Activated CD4-positive, alpha-beta T cell treated with anti-CD3 and anti-CD28 coated beads for 48 hours (primary cell): ENCODE measurements at regions not wholly inside any gene's neighbourhood (a gene's known extent, or its start where the extent isn't known, plus 50 kb on each side); places are given as distances from the start of the nearest gene placed in this dataset.
"Not testable (repeated sequence)": the region's sequence is repeated elsewhere in the genome, so short reads cannot be mapped to it uniquely, and the experiment has no call there.

ENCODE experiments used
- DNase-seq: peaks from one replicate; pipeline ENCODE4 v3.0.0-alpha.2; 2020

DNA sequence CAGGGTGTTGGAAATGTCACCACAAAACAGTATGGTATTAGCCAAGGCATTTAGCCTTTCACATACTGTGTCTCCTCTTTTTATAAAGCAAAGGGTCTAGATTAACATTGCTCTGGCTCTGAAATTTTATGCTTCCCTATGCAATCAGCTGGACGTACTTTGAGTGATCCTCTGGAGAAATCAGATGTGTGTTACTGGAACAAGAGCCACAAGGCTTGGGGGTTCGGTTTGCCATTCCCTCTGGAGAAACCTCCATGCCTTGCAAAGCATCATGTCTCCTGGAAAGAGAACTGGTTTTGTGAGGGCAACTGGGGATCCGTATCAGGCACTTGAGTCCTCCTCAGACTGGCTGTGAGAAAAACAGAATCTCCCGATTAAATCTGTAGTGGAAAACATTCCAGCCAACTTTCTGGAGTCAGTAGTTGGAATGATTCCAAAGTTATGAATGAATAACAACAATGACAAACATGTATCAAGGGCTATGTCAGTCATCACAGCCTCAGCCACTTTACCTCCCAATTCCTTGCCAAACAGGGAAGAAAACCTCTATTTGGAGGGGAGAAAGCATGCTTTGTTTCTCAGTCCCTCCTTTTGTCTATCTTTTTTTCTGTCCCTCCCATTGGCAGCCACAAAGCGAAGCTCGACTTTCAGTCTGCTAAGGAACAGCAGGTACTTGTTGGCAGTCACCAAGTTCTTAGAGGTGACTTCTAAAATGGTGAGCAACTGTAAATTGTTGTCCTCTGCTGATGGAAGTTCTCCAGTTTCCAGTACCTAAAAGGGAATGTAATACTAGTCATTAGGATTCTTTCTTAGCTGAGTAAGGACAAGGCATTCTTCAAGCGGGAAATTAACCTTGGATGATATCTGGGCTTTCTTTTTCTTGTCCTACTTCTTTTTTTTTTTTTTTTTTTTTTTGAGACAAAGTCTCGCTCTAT is 864.8 kb upstream of the AUTS2 start:
- DNase-seq = no peak

- DNase-seq = no peak
Measured at GRCh38 chr7:68734431-68734830, 863.8 kb upstream of the AUTS2 start.

GRCh38 chr7:68739306-68739705 is 859.0 kb upstream of the AUTS2 start:
- no peak for DNase-seq

DNA sequence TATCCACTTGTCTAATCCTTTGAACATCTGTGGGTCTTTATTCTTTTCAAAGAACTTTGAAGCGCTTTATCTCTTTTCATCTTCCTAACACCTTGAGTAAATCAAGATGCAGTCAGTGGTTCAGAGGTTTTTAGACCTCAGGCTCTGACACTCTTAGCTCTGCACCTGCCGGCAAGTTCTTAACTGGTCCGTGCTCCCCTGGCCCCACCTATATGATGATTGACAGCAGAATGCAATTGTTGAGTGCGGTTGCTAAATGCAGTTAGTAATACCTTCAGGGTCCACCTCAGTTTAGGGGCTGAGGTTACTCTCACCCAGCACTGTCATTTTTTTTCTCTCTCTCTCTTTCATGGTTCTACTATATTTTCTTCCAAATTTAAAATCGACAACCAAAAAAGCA is 854.2 kb upstream of the AUTS2 start:
- no peak for DNase-seq

DNA sequence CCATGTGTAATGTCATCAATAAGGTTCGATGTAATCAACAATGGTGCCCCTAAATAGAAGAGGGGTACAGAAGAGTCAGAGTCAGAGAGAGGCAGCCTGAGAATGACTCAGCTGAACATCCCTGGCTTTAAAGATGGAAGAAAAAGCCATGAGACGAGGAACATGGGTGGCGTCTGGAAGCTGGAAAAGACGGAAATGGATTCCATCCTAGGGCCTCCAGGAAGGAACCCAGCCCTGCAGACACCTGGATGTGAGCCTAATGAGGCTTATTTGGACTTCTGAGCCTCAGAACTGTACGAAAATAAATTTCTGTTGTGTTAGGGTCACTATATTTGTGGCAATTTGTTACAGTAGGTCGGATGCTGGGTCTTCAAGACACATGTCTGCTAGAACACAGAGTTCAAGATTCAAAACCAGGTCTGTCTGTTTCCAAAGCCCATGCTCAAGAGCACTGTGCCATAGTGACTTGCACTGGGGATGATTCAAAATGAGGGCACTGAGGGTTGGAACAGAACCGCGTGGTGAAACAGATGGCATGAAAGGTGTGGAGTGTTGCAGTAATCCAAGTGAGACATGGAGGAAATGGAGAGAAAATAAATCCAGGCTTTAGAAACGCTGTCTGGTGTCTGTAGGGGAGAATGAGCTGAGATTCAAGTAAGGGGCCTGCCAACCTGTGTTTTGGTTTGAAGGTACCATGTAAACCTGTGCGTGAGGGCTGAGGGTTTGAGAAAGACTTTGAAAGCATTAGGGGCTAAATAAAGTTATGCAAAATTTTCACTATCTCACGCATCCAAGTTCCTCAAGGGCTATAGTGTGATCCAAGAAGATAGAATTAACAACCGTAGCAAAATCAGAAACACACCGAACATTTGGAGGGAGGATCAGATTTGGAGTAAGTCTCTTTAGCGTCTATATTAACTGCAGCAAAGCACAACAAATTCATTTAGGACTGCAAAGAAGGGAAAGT is 849.1 kb upstream of the AUTS2 start:
- DNase-seq = no peak

- no peak for DNase-seq
Measured at GRCh38 chr7:68752485-68753178, 845.6 kb upstream of the AUTS2 start.

DNA sequence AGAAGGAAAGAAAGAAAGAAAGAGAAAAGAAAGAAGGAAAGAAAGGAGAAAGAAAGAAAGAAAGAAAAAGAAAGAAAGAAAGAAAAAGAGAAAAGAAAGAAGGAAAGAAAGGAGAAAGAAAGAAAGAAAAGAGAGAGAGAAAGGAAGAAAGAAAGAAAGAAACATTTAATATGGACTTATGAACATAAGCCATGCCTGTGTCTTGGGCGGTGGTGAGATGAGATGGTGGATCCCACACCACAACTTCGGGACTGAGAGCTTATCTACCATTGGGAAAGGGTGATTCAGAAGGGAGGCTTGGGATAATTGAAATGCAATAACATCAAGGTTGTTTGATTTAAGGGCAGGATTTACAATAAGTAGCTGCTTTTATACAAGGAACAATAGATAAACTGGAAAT is 843.9 kb upstream of the AUTS2 start:
- DNase-seq = no peak

DNA sequence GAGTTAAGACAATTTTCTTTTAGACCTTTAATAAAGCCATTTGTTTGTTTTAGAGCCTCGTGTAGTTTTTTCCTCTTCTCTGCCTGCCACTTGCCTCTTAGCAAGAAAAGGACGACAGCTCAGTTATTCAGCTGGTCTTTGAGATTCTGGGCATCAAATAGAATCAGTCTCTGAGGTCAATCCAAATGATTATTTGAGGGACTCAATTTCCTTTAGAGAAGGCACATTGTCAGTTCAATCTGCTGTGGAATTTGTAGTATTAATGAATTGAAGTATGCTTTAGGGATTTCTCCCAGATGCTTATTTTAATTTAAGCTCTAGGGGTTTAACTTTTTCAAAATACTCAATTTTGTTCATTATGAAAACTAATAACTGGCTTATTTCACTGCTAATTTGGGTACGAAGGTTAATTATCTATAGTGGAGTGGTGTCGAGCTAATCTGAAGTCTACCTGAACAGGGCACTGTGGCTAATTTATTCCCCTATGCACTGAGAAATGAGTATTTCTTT is 841.2 kb upstream of the AUTS2 start:
- DNase-seq = no peak

- DNase-seq = no peak
Measured at GRCh38 chr7:68760556-68760955, 837.7 kb upstream of the AUTS2 start.

DNA sequence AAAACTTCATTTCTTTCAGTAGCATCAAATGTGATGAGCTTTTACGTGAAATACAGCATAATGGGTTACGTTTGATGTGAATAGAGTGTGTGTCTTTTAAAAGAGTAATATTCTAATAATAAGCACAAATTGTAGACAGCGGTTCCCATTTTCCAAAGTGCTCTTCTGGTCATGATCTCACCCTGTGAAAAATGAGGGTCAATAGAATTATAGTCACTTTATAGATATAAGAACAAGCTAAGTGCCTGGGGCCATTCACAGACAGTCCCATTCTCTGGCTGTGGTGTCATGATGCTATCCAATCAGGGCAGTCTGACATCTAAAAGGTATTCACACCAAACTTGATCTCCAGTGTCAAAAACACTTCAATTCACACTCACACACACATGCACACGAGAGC is 830.8 kb upstream of the AUTS2 start:
- no peak for DNase-seq

DNA sequence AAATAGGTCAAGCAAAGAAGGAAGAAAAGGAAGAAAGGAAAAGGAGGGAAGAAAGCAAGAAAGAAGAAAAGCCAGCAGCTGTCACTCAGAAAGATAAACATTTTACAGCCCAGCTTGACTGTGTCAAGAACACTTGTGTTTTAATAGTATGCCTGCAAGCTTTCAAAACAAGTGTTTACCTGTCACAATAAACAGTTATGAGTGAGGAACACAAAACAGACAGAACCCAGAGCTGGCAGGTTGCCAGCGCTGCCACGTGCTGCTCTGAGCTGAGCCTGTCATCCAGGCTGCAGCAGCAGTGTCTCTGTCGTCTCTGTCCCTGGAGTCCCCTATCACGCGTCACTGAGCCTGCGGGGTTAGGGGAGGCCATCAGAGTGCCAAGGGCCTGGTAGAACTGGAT is 827.6 kb upstream of the AUTS2 start:
- no peak for DNase-seq

DNA sequence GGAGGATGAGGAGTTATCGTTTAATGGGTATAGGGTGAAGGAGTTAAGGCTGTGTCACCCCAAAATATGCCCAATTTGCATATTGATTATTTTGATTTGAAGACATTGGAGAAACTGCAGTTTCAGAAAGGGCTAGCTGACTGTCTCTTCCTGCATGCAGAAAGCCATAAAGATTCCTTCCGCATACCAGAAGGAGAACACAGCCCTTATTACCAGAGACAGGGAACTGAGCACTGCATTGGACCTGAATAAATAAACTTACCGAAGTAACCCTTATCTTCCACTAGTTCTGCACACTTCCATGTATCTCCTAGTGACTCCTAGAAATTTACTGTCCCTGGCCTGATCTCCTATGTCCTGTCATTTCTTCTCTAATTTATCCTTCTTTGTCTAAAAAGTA is 821.9 kb upstream of the AUTS2 start:
- no peak for DNase-seq

- no peak for DNase-seq
Measured at GRCh38 chr7:68783684-68784083, 814.6 kb upstream of the AUTS2 start.

DNA sequence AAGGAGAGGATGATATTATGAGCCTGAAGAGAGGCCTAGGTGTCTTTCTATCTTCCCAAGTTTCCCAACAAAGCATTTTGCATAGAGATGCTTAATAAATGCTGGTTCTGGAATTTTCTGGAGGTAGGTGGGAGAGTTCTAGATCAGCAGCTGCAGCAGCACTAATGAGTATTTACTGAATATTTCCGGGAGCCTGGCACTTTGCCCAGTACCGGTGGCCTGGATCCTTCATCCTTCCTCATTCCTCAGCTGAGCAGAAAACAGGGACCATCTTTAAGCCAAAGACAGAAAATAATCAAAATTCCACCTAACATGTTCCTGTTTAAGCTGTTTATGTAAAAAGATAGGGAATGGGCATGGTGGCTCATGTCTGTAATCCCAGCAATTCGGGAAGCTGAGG is 813.2 kb upstream of the AUTS2 start:
- DNase-seq = no peak

DNA sequence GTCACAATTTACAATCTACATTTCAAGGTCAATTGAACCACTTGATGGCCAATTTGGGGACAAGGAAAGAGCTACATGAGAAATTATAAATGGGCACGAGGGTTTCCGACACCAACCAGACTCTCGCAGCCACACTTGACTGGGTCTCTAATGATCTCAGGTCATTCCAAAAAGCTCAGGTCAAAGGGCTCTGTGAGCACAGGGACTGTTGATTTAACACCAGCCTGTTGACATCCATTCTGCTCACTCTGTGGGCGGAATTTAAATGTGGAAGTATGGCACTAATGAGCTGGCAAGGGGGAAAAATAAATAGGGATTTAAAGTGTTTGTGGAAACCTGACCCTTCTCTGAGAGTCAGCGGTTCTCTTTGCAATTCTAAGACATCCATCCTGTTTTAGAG is 810.7 kb upstream of the AUTS2 start:
- DNase-seq = no peak

GRCh38 chr7:68788529-68788928 is 809.7 kb upstream of the AUTS2 start:
- DNase-seq = not testable (repeated sequence)

DNA sequence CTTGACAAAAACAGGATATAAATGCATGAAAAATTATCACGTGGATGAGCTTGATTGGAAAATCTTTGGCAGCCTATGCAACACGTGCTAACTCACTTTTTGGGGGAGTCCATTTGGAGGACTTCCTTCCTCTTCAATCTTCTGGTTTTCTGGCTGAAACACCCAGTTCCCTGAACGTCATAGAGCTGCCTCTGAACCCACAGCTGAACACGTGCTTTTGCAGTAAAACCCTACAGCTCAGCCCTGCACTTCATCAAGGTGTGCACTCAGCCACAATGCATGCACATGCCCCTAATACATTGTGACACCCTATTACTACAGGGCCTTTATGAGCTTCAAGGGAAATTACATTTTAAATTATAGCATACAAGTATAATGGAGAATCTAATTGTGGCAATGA is 808.7 kb upstream of the AUTS2 start:
- DNase-seq = no peak

DNA sequence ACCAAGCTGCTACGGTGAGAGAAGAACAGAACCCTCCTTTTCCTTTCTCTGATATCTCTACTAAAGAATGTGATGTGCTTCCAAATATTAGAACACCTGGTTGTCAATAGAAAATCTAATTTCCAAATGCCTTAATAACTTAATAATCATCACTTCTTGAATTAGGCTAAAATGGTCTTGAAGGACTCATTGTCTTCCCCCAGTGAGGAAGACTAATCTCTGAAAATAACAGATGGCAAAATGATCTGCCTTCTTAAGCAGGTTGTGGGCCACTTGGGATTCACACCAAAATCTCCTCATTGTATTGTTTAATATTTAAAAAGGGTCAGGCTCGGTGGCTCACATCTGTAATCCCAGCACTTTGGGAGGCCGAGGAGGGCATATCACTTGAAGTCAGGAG is 805.9 kb upstream of the AUTS2 start:
- DNase-seq = no peak

GRCh38 chr7:68793513-68793912 is 804.8 kb upstream of the AUTS2 start:
- no peak for DNase-seq

GRCh38 chr7:68800316-68800715 is 798.0 kb upstream of the AUTS2 start:
- no peak for DNase-seq

GRCh38 chr7:68805159-68805558 is 793.1 kb upstream of the AUTS2 start:
- no peak for DNase-seq

DNA sequence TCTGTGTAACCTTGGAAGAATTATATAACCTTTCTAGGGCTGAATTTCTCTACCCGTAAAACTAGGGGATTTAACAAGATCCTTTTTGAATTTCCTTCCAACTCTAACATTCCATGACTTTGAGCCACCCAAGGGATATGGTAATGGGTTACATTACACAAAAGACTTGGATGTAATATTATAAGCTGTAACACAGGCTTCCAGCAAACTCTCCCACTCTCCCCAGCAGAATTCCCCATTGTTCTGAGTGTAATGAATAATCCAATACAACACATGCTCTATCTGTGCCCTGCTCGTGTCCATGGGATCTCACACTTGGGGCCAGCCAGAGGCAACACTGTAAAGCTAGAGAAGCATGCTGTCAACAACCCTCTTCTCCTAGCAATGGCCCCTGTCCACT is 790.6 kb upstream of the AUTS2 start:
- no peak for DNase-seq

- no peak for DNase-seq
Measured at GRCh38 chr7:68813551-68814080, 784.7 kb upstream of the AUTS2 start.
